ENCODE measurements at regions not wholly inside any gene's neighbourhood (a gene's known extent, or its start where the extent isn't known, plus 50 kb on each side); places are given as distances from the start of the nearest gene placed in this dataset.

GRCh38 chr1:80076469-80076868 is 1069.9 kb upstream of the ADGRL4 start:
- no peak for DNase-seq

GRCh38 chr1:80075351-80075750 is 1068.8 kb upstream of the ADGRL4 start:
- no peak for DNase-seq

DNA sequence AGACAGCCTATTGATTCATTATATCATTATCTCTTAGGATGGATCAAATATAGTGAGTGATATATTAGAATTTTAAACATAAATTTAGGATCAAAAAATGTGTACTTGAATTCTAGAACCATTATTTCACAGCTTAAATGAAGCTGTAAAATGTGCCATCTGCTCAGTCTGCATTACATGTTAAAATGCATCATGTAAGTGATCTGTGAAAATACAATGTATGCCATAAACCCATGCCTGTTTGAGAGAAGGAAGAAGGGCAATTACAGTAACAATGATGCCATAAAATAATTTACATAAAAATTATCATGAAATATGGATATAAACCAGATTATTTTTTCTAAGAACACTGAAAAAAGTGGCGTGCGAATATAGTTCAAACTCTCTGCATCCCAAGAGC is 1066.0 kb upstream of the ADGRL4 start:
- DNase-seq = no peak

GRCh38 chr1:80066060-80066459 is 1059.5 kb upstream of the ADGRL4 start:
- no peak for DNase-seq

GRCh38 chr1:80064524-80064923 is 1058.0 kb upstream of the ADGRL4 start:
- DNase-seq = no peak

GRCh38 chr1:80059940-80060339 is 1053.4 kb upstream of the ADGRL4 start:
- DNase-seq = no peak

DNA sequence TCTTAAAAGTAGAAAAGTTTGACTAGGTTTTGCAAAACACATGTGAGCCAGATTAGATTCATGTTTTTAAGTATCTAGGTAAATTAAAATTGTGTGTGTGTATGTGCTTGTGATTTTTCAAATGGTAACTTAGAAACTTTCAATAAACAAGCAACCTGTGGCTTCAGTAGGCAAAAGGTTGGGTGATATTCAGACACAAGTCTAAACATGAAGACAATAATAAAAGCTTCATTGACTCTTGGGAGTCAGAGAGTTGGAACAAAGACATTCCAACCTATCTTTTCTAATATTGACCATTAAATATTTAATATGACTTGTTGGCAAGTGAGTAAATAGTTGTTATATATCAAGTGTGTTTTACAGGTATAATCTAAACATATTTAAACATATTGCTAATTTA is 1049.6 kb upstream of the ADGRL4 start:
- no peak for DNase-seq

GRCh38 chr1:80054129-80054528 is 1047.6 kb upstream of the ADGRL4 start:
- DNase-seq = no peak

- no peak for DNase-seq
Measured at GRCh38 chr1:80053613-80054012, 1047.1 kb upstream of the ADGRL4 start.

DNA sequence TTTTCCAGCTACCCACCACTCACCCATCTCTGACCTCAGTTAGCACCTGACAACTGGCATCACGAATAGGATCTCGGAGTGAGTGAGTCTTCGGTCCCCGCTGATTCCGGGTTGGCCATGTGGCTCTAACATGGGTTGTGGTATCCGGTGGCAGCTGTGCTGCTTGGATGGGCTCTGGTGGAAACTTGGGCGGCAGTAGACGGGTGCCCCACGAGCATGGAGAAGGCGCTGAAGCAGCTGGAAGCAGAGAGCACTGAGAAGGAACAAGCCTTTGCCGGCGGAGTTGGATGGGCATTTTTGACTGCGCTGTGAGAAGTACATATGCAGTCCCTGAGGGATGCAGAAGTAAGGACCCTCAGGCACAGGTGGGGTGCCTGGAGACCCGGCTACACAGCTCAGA is 1044.0 kb upstream of the ADGRL4 start:
- no peak for DNase-seq

DNA sequence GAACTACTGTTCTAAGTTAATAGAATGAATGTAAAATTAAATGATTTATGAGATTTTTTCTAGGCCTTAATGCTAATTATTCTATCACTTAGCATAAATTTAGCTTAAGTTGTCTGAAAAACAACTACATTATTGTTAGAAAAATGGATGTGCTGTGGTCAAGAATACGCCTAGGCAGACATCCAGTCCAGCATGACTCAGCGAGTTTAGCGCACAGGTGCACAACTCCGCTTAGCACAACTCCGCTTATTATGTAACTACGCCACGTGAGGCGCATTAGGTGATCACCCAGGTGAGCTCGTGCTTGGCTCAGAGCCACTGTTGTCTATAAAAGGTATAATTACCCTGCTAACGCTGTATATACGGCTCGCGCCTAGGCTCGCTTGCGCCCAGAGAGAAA is 1043.6 kb upstream of the ADGRL4 start:
- no peak for DNase-seq

DNA sequence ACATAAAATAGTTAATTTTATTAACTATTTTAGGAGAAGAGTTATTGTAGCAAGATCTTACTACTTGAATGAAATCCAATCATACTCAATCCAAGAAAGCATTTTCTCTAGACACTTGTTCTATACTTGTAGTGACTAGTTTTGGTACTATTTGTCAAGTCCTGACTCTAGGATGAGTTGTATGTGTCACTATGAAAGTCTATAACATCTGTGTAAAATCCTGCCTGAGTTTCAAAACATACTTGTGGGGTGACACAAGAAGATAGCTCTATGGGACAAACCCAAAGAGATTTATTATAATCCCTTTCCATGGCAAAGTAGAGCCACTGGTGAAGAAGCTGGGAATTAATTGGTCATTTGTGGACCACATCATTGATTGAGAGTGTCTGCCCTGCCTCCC is 1042.2 kb upstream of the ADGRL4 start:
- no peak for DNase-seq

GRCh38 chr1:80047791-80048190 is 1041.3 kb upstream of the ADGRL4 start:
- DNase-seq = no peak

GRCh38 chr1:80044662-80045061 is 1038.1 kb upstream of the ADGRL4 start:
- DNase-seq = no peak

DNA sequence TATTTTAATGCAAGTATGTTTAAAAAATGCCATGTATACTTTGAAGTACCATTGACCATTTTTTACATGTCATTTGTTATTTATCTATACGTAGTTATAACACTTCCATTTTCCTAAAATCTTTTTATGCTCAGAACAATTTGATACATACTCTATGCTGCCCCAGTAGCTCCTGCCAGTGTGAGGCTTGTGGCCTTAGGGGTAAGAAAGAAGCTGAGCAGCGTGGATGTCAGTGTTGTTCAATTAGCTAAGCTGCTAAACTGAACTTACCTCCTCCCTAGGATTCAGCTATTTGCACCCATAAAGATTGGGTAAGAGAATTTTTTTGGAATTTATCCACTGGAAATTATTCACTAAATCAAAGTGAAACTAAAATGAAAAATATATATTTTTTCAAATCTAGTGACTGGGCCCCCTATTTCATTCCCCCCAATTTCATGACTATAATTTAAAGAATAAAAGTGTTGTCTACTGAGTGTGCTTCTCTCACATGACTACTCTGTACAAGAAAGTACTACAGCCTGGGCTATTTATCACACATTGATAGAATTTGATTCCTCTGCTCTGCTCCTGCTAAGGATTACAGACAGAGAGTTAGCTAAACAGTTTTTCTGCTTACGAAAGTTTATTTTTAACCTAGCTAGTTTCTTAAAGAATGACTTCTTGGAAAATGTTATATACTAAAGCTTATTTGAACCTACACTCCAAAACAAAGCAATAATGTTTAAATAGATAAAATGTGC is 1030.3 kb upstream of the ADGRL4 start:
- DNase-seq = no peak

DNA sequence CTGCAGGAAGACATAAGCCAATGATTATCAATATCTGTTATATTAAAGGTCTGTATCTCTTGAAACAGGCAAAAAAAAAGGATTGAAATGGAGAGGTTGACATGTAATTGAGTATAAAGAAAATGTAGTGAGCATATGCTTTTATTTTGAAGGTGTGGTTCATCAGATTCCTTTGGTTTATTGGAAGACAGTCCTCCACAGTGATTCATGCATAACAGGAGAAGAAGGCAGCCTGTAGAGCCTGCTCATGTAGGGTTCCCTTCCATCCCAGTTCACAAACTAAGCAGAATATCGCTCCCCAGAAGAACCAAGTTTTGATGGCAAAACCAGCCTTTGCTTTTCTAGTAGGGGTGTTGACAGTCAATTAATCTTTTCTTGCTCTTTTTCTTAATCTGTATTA is 1016.8 kb upstream of the ADGRL4 start:
- no peak for DNase-seq

GRCh38 chr1:80021891-80022290 is 1015.4 kb upstream of the ADGRL4 start:
- DNase-seq = no peak

GRCh38 chr1:80018348-80018747 is 1011.8 kb upstream of the ADGRL4 start:
- DNase-seq = no peak

DNA sequence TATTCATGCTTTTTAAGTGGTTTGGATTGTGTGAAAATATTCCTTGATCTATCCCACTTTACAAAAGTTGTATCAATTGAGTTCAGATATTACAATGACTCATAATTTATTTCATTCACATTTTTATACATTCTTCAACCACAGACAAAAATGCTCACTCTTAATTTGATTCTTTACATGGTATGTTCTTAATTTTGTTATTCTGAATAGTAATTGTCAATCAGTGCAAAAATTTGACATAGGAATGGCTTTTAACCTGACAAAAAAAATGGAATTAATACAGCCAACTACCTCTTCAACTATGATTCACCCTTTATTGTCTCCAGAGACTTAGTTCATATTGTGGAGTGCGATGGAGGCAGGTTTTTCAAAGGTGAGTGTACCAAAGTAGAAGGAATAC is 1002.4 kb upstream of the ADGRL4 start:
- no peak for DNase-seq

GRCh38 chr1:80003250-80003649 is 996.7 kb upstream of the ADGRL4 start:
- DNase-seq = no peak

- DNase-seq = no peak
Measured at GRCh38 chr1:79988401-79988800, 981.9 kb upstream of the ADGRL4 start.

- no peak for DNase-seq
Measured at GRCh38 chr1:79982211-79982610, 975.7 kb upstream of the ADGRL4 start.

DNA sequence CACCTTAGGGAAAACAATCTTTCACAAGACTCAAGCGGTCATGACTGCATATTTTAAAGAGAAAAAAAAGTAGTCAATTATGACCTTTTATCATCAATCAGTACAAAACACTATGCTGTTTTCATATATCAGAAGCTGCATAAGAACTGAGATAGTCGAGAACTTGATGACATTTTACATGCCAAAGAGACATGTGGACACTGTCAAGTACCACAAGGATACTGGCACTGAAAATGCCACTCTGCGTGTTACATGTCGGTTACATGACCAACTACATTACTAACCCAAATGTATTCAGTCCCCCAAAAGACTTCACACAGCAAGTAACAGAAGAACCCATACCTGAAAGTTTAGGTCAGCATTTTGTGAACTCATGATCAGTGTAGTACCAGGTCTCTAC is 975.0 kb upstream of the ADGRL4 start:
- no peak for DNase-seq

DNA sequence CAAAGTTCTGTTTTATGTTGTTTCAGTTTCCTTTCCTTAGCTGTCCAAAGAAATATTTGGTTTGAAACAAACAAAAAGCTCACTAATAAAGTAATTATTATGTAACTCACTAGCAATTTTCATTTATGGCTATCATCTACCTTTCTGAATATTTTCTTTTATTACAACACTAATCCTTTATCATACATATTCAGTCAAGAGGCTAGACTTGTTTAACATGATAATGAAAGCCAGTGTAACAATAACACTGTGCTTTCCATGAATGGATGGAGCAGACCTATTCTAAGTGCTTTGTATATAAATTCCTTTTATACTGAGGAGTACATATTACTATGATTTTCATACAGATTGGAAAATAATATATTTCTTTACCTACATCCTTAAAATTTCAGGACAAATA is 972.8 kb upstream of the ADGRL4 start:
- DNase-seq = no peak

DNA sequence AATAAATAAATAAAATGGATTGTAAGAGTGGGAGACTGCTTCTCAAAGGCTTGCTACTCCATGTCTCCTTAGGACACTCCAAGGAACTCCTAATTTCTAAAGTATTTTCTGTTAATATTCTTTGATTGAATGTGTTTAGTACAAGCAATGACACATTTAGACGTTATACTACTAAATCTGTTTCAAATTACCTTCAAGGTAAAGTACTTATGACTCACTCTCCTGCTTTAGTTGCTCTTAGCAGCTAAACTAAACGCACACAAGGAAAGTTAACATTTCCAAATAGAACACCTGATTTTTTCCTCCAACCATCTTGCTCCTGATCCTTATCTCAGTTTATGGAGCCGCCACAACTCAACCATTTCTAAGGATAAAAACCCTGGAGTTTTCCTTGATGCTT is 969.8 kb upstream of the ADGRL4 start:
- no peak for DNase-seq

DNA sequence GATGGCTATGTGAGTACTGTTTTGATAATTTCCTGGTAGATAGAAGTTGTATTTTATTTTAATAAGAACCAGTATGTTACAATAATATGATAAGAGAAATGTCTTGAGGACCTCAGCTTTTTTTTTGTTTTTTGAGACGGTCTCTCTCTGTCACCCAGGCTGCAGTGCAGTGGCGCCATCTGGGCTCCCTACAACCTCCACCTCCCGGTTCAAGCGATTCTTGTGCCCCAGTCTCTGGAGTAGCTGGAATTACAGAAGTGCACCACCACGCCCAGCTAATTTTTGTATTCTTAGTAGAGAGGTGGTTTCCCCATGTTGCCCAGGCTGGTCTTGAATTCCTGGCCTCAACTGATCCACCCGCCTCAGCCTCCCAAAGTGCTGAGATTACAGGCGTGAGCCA is 968.1 kb upstream of the ADGRL4 start:
- DNase-seq = no peak

All from CD4-positive, alpha-beta T cell treated with Interleukin-15 for 1 hour (primary cell).